Activated CD4-positive, alpha-beta T cell treated with anti-CD3 and anti-CD28 coated beads, Interleukin-10, Interleukin-2, amounts not matched to agents 100 ng/mL and 50 ng/mL, durations not matched to agents 16 hours and 8 hours (primary cell): ENCODE measurements at regions not wholly inside any gene's neighbourhood (a gene's known extent, or its start where the extent isn't known, plus 50 kb on each side); places are given as distances from the start of the nearest gene placed in this dataset.

Experiments used
- DNase-seq: peaks from one replicate; pipeline ENCODE4 v3.0.0-alpha.2; 2020

DNA sequence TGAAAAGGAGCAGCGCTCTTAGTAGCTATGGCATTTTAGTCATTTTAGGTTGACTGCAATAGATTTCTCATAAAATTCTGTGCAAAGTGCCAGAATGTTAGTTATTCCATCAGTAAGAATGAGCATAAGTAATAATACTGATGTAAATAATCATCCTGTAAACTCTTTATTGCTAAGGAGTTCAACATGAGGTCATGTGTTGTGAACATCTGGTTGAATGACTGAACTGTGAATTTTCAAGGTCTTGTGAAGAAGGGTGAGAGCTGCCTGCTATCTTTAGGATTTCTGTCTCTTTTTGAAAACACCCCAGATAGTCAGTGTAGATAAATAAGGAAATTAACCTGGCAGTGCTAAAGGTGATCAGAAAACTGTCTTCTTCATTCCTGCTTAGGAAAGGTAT lies 333.4 kb upstream of the TBC1D5 start:
- no peak for DNase-seq

DNA sequence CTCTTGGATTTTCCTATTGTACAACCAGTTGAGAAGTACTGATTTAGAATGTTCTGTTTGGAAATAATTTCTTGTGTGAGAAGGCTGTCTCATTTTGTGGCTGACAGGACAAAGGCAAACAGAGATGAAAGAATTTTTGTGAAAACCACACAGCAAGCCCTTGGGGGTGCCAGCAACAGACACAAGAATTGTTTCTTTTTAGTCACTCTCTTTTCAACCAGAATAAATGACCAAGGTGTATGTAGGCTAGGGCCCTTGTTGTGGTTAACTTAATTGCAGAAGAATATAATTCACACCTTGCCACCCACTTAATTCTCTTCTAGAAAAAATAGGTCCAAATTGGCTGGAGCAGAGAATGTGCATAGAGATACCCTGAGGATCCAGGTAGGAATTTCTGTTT lies 329.4 kb upstream of the TBC1D5 start:
- DNase-seq, result no peak

DNA sequence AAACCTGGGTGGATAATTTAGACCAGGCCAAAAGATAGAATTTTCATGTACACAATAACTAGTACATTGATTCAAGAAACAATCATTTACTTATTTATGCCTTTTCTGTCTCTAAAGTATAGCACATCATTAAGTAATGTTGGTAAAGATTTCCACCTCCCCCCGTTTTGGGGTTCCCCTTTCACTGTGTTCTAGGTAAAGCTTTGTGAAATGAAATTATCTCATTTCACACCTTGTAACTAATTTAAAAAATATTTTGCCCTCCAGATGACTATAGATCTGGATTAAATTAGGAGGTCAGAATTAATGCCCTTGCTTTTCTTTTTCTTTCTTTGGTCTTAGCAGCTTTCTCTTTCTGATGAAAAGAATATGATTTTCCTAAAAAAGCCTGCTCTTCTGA lies 328.5 kb upstream of the TBC1D5 start:
- no peak for DNase-seq

DNA sequence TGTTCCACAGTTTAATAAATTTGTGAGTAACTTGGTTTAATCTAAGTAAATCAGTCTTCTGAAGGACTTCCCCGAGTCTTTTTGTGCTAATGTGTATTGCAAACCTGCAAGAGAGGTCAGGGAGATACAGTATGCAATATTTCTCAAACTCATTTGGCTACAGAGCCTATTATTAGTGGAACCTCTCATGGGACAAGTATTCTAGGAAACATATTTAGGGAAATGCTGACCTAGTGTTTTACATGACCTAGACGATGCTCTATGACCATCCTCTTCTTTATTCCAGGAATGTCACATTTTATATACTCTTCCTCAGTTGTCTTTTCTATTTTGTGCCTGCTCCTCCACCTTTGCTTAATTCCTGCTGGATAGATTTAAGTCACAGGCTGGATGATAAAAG lies 327.8 kb upstream of the TBC1D5 start:
- DNase-seq, result no peak

DNA sequence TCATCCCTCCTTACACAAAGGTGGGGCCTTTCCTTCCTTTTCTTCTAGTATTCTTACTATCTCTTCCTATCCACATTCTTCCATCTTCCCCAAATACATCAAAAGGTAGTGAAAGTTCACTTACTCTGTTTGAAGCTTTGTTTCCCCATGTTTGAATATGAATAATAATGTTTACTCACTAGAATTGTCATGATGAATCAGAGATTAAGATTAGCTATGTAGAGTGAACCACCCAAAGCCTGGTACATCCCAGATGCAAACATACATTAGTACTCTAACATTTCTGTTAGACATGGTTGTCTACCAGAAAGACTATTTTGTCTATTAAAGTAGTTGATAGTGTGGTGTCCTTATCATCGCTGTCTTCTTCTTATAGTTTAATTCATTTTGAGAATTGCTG lies 327.1 kb upstream of the TBC1D5 start:
- no peak for DNase-seq

DNA sequence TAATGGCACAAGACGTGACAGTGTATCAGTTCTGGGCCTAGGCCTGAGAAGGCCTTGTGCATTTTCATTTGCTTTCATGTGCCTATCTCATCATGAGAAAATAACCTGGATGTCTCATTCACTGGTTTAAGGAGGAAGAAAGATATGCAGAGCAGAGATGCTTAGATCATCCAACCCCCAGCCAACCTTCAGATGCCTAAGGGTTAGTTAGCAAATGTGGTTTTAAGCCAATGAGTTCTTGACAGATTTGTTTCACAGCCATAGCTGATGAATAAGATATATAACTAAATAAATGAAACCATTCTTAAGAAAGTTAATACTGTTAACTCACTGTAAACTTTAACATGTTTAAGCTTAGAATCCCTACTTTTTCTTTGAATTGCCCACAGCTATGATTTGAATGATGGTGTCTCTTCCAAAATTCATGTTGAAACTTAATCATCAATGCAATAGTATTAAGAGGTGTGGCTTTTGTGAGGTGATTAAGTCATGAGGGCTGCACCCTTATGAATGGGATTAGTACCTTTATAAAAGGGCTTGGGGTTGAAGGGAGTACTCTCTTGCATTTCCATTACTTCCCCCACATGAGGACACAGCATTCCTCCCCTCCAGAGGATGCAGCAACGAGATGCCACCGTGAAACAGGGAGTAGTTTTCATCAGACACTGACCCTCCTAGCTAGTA lies 324.6 kb upstream of the TBC1D5 start:
- DNase-seq, result no peak

DNA sequence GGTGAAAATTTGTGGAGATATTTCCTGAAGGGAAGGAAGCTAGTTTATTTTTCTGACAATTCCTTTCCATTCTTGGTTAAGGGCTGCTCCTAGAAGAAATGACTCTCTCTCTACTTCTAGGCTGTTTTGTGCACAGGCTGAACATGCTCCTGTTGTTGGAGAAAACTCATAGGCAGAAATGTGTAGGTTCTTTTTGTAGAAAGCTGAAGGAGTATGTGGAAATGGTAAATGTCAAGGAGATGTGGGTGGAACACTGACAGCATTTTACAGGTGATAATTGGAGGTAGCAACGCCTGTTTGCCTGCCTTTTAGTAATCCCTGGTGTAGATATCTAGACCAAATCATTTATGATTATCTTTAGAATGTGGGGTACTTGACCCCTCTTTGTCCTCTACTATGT lies 322.2 kb upstream of the TBC1D5 start:
- DNase-seq, result no peak

DNA sequence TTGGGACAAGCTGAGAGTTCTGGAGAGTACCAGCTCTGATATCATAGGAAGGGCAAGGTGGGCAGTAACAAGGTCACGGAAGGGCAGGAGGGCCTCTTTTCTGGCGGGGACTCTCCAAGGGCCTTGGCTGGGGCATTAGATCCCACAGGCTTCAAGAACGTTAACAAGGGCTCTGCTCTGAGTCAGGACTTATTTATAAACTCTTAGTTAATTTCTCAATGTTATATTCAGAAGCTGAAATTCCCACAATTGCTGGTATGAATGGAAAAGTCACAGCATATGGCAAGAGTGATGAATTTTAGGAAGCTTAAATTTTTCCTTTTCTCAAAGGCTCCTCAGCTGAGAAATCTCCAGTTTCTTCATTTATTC lies 320.2 kb upstream of the TBC1D5 start:
- no peak for DNase-seq

DNA sequence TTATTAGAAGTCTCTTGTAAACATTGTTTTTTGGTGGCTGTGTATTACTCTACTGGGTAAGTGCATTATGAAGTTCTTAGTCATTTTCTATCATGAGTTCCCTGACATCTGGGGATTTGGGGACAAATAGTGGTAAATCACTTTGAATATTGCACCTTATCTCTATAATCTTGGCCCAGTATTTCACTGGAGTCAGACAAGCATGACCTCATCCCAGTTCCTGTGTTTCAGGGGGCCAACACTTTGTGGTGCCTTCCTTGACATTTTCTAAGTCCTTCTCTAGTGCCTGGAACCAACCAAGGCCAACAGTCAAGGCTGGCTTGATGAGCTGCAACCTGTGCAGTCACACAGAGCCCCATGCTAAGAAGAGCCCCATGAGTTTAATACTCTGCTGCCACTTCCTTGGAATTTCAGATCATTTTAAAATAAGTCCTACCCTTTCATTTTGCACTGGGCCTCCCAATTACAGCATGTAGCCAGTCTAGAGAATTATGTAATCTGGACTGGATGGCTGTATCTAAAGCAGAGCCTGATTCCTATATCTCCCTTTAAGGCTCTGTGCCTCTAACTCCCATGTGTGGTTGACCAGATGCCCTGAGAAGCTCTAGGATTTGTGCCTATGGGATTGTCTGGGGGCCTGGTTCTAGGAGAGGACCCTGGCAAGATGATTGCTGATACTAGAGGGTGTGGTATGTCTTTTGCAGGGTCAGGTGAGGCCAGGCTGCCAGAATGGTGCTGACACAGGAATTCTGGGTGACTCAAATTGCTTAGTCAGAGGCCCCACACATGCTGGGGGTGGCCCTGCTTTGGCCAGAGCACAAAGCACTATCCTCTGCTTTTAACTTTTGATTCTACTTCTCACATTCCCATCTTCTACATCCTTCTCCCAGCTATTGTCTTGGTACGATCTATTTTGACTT lies 319.6 kb upstream of the TBC1D5 start:
- no peak for DNase-seq

DNA sequence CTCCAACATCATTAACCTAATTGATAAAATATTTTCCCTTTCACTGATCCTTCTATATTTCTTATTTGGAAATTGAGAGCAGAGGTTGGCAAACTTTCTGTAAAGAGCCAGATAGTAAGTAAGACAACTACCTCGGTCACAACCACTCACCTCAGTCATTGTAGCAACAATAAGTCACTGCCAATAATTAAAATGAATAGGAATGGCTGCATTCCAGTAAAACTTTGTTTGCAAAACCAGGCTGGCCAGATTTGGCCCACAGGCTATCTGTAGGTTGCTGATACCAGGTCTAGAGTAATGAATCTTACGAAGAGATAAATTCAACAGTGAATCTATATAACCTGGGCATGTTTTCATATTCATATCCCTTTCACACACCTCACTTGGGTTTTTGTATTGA lies 316.2 kb upstream of the TBC1D5 start:
- no peak for DNase-seq

DNA sequence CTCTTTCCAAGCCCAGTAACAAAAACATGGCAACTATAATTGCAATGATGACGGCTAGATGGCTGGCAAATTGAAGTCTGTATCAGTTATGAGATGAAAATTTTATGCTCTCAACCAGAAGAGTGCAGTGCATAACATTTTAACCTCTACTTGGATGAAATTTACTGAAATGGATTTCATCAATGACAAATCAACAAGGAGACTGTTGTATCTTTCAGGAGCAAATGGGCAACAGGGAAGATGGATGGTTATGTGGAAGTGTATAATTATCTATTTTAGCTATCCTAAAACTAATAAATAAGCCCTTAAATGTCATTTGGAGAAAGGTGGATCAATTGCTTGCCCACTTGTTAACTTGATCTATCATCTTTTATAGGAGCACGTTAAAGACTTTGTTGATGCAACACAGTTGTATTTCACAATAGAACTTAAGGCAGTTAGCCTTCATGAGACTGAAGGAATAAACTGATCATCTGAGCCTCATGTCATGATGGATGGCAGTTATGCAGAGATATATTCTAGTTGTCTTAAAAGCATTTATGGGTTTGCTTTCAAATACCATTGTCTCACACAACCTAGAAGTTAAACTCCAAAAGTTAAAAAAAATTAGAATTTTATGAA lies 315.1 kb upstream of the TBC1D5 start:
- no peak for DNase-seq

DNA sequence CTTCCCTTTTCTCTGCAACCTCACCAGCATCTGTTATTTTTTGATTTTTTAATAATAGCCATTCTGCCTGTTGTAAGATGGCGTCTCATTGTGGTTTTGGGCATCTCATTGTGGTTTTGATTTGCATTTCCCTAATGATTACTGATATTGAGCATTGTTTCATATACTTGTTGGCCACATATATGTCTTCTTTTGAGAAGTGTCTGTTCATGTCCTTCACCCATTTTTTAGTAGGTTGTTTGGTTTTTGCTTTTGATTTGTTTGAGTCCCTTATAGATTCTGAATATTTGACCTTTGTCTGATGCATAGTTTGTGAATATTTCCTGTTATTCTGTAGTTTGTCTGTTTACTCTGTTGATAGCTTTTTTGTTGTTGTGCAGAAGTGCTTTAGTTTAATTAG lies 312.2 kb upstream of the TBC1D5 start:
- no peak for DNase-seq

DNA sequence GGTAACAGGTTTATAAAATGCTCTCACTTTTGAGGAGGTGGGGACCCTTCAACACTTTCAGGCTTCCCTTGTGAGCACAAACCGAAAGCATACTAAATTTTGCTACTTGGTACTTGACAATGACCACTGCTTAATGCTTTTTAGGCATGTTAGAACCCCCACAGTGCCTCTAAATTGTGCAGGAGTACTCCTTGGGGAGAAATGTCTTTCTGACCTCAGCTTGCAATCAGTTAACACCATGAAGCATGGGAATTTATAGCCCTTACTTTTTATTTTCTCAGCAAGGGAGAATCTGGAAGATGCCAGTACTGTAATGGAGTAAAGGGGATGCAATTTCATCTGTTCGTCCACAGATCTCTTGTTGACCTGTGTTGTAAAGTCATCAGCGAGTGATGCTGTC lies 308.9 kb upstream of the TBC1D5 start:
- no peak for DNase-seq

DNA sequence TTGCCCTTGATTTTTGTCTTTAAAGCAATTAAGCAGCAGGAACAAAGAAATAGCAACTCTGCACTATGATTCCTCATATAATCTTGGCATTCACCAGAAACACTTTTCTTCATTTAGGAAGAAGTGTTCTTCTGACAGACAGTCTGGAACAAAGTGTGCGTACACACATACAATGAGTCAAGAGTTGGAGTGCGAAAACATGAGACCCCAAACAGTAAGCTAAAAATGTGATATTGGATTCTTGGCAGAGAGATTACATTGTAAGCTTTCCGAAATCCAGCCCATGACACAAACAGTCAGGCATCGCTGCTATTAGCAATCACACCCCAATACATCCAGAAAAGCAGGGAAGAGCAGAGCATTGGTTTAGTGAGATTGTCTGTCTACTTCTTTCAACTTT lies 306.7 kb upstream of the TBC1D5 start:
- DNase-seq, result no peak

DNA sequence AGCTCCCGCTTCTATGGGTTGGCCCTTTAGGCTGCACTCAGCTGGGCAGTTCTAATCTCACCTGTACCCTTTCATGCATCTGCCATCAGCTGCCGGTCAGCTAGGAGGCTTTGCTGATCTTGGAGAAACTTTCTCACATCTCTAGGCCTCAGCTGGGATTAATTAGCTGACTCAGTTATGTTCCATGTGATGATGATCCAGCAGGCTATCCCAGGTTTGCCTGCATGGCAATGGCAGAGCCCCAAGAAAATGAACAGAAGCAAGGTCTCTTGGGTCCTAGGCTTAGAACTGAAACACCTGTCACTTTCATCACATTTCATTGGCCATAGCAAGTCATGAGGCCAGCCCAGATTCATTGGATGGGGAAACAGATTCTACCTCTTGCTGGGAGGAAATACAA lies 304.6 kb upstream of the TBC1D5 start:
- no peak for DNase-seq

DNA sequence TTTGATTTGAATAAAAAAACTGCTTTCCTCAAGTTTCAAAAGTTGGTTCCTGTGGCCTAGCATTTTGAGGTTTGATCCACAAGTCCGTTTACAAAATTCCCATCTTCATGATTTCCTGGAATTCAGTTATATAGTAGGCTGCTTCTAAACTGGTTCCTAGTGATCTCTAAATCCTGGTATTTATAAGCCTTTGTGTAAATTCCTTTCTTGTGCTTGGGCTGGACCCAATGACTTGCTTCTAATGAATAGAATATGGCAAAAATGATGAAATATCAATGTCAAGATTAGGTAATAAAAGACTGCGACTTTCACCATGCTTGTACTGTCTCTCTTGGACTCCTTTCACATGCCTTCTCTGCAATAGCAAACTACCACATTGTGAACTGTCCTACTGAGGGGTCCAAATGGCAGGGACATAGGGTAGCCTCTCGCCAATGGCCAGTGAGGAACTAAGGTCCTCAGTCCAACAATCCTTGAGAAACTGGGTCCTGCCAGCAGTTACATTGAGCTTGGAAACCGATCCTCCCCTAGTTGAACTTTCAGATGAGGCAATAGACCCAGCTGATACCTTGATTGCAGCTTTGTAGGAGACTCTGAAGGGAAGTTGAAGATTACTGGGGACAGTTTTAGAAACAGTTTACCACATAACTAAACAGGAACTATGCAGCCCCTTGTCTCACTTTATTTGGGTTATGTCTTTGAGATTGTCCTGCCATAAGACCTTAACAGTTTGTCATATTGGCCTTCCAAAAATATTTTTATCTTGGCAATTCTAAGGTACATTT lies 303.9 kb upstream of the TBC1D5 start:
- DNase-seq, result no peak

DNA sequence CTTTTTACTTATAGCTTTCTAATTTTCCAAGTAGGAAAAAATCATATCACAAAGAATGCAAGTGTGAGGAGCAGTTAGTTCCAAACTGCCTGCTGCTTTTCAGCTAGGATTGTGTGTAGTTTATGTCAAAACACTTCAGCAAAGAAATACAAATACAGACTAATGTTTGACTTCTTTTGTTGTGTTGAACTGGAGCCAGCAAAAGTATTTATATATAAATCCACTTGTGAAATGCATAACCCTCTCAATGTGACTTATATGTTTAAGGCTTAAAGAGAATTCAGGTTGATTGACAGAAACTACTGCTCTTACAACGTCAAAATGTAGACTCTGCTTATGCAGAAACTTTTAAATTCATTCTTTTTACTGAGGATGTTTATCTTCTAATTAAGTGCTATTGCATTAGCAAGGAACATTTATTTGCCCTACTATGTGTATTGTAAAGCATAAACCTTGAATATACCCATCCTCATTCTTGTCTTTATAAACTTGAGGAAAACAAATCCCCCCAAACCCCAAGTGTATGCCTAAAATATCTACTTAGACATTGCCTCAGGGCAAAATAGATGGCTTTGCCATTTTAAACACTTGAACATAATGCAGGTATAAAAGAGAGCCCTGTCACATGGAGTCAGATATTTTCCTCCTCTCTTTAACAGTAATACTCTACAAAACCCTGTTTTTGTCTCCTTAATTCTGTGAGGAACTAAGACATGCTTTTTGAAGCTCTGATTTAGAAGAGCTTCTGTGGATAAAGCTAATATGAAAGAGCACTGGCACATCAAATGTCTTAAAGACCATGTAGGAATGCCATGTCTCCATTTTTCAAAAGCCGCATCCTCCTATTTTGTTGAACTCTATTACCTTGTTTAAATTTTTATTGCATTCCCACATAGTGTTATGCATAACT lies 302.8 kb upstream of the TBC1D5 start:
- no peak for DNase-seq

DNA sequence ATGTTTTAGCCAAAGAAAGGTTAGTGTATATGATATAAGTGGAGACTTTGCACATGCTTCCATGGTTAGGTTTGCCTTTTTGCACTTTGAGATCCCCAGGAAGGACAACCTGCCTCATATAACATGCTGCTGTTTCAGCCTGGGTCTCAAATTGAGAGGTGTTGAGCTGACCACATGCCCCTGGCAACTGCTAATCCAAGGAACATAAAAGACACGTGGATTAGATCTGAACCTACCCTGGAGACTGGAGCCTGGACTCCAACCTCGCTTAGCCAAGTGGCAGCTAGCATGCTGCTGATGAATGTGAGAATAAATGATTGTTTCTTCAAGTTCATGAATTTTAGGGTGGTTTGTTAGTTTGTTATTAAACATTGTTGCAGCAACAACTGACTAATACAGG lies 301.8 kb upstream of the TBC1D5 start:
- DNase-seq, result no peak

DNA sequence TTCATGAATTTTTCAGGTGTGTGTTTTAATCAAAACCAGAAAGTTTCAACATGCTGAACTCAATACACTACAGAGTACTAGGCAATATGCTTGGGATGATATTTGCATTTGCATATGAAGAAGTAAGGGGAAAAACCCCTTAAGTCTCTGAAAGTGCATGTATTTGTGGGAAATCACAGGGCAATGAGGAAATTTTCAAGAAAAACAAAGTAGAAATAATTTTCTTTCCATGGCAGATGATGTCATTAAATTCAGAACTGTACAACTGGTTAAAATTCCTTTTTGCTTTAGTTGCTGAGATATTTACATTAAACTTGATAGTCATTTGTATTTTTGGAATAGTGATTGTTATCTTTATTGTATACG lies 294.0 kb upstream of the TBC1D5 start:
- no peak for DNase-seq

DNA sequence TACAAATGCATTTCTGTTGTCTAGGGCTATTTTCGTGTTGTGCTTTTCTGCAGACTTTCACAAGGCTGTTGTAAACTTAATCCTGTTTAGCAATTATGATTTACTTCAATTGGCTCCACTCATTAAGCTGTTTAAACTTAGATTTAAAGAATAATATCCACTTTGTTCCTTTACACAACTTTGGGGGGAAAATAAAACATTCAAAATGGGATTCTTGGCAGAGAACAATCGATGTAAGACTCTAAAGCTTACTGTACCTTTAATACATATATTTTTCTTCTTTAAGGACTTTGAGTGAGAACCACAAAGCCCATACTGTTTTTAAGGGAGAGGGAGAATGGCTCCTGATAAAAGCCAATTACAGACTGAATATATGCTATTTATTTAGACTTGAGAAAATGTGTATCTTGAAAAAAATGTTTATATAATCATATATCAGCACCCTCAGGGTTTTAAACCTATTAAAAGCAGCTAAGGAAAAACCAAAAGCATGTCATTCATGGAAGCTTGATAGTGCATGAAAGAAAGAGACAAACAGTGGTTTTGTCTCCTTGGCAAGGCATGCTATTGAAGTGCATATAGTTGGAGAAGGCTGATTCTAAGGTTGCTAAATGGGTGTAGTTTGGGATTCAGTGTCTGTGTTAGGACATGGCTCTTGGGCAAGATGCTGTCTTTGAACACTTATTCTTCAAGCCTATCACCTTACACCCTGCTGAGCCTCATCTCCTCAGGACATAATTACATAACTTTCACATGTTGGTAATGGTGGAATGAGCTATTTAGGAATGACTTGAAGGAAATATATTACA lies 293.4 kb upstream of the TBC1D5 start:
- no peak for DNase-seq

DNA sequence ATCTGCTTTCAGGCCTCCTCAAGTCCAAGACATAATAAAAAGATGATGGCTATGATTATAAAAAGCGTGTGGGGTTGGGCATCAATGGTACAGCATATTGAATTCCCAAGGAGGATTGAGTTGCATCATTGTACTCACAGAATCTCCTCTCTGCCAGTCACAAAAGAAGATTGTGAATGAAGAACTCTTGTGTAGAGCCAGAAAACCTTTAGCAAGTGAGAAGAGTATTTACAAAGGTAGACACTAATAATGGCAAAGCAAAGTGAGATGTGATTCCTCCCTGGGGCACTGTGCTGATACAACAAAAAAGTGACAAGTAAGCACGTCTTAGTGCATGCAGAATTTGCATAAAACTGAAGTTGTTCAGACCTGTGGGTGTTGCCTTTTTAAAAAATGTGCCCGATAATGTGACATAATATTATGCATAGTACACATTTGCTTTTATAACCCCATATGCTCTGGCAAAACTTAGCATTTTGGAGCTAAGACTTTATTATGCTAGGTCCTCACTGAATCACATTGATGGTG lies 291.2 kb upstream of the TBC1D5 start:
- no peak for DNase-seq
